ENCODE measurements at regions not wholly inside any gene's neighbourhood (a gene's known extent, or its start where the extent isn't known, plus 50 kb on each side); places are given as distances from the start of the nearest gene placed in this dataset.

GRCh38 chr5:61816585-61817450 is 484.8 kb downstream of the ZSWIM6 start:
- H3K36me3 ChIP-seq (ENCODE audit: control insufficient read depth, insufficient read depth, low read length), result no peaks in the 10 kb centered on the region
- no peak for DNase-seq
- H3K4me3 ChIP-seq (ENCODE audit: low read length), result no peak overlapping the region
- no peak overlapping the region for H3K27ac ChIP-seq (ENCODE audit: low read length)
- peaks cover 2% of the 10 kb centered on the region for H3K27me3 ChIP-seq (ENCODE audit: control insufficient read depth, insufficient read depth, low read length)
- 53% methylated on average over 4 of the region's 11 CpGs for WGBS (ENCODE audit: insufficient coverage)
- no peaks in the 10 kb centered on the region for H3K4me1 ChIP-seq (ENCODE audit: control insufficient read depth, insufficient read depth, low read length)
- no peaks in the 10 kb centered on the region for H3K9me3 ChIP-seq (replicated peaks; ENCODE audit: control insufficient read depth, low read depth, low read length)

- Histone ChIP-seq H3K4me1 (ENCODE audit: control insufficient read depth, insufficient read depth, low read length) (no peaks in the 10 kb centered on the region), H3K9me3 (replicated peaks; ENCODE audit: control insufficient read depth, low read depth, low read length) (no peaks in the 10 kb centered on the region), H3K36me3 (ENCODE audit: control insufficient read depth, insufficient read depth, low read length) (no peaks in the 10 kb centered on the region), H3K27me3 (ENCODE audit: control insufficient read depth, insufficient read depth, low read length) (peaks cover 2% of the 10 kb centered on the region), H3K4me3 (ENCODE audit: low read length) (no peak overlapping the region), H3K27ac (ENCODE audit: low read length) (no peak overlapping the region)
- WGBS (ENCODE audit: insufficient coverage), result no CpG with 5 or more reads among the region's 7 CpGs
- DNase-seq, result peak; percentile 74
Observed at GRCh38 chr5:61817472-61818326, 485.6 kb downstream of the ZSWIM6 start.

- Histone ChIP-seq H3K9me3 (replicated peaks; ENCODE audit: control insufficient read depth, low read depth, low read length) (no peaks in the 10 kb centered on the region), H3K36me3 (ENCODE audit: control insufficient read depth, insufficient read depth, low read length) (no peaks in the 10 kb centered on the region), H3K4me1 (ENCODE audit: control insufficient read depth, insufficient read depth, low read length) (peaks cover 9% of the 10 kb centered on the region), H3K4me3 (ENCODE audit: low read length) (no peak overlapping the region), H3K27ac (ENCODE audit: low read length) (no peak overlapping the region), H3K27me3 (ENCODE audit: control insufficient read depth, insufficient read depth, low read length) (no peaks in the 10 kb centered on the region)
- 31% methylated on average over 3 of the region's 4 CpGs for WGBS (ENCODE audit: insufficient coverage)
- peak; percentile 10 for DNase-seq
Observed at GRCh38 chr5:61820836-61821235, 485.2 kb upstream of the KIF2A start.

- WGBS (ENCODE audit: insufficient coverage), result no CpG with 5 or more reads among the region's 2 CpGs
- no peaks in the 10 kb centered on the region for H3K9me3 ChIP-seq (replicated peaks; ENCODE audit: control insufficient read depth, low read depth, low read length)
- H3K27me3 ChIP-seq (ENCODE audit: control insufficient read depth, insufficient read depth, low read length), result no peaks in the 10 kb centered on the region
- no peak overlapping the region for H3K4me3 ChIP-seq (ENCODE audit: low read length)
- H3K4me1 ChIP-seq (ENCODE audit: control insufficient read depth, insufficient read depth, low read length), result peaks cover 9% of the 10 kb centered on the region
- no peaks in the 10 kb centered on the region for H3K36me3 ChIP-seq (ENCODE audit: control insufficient read depth, insufficient read depth, low read length)
- no peak overlapping the region for H3K27ac ChIP-seq (ENCODE audit: low read length)
- no peak for DNase-seq
Observed at GRCh38 chr5:61821561-61821960, 484.4 kb upstream of the KIF2A start.

- H3K4me1 ChIP-seq (ENCODE audit: control insufficient read depth, insufficient read depth, low read length), result peaks cover 9% of the 10 kb centered on the region
- WGBS (ENCODE audit: insufficient coverage), result no CpG with 5 or more reads among the region's 5 CpGs
- no peaks in the 10 kb centered on the region for H3K27me3 ChIP-seq (ENCODE audit: control insufficient read depth, insufficient read depth, low read length)
- no peak overlapping the region for H3K4me3 ChIP-seq (ENCODE audit: low read length)
- H3K36me3 ChIP-seq (ENCODE audit: control insufficient read depth, insufficient read depth, low read length), result no peaks in the 10 kb centered on the region
- no peak overlapping the region for H3K27ac ChIP-seq (ENCODE audit: low read length)
- no peak for DNase-seq
- H3K9me3 ChIP-seq (replicated peaks; ENCODE audit: control insufficient read depth, low read depth, low read length), result no peaks in the 10 kb centered on the region
Observed at GRCh38 chr5:61822584-61822983, 483.4 kb upstream of the KIF2A start.

- no peaks in the 10 kb centered on the region for H3K9me3 ChIP-seq (replicated peaks; ENCODE audit: control insufficient read depth, low read depth, low read length)
- WGBS (ENCODE audit: insufficient coverage), result 59% methylated on average over 10 of the region's 10 CpGs
- H3K27ac ChIP-seq (ENCODE audit: low read length), result no peak overlapping the region
- H3K4me3 ChIP-seq (ENCODE audit: low read length), result no peak overlapping the region
- H3K27me3 ChIP-seq (ENCODE audit: control insufficient read depth, insufficient read depth, low read length), result no peaks in the 10 kb centered on the region
- DNase-seq, result no peak
- peaks cover 9% of the 10 kb centered on the region for H3K4me1 ChIP-seq (ENCODE audit: control insufficient read depth, insufficient read depth, low read length)
- no peaks in the 10 kb centered on the region for H3K36me3 ChIP-seq (ENCODE audit: control insufficient read depth, insufficient read depth, low read length)
Observed at GRCh38 chr5:61823065-61823464, 482.9 kb upstream of the KIF2A start.

- Histone ChIP-seq H3K27ac (ENCODE audit: low read length) (no peak overlapping the region), H3K36me3 (ENCODE audit: control insufficient read depth, insufficient read depth, low read length) (no peaks in the 10 kb centered on the region), H3K4me1 (ENCODE audit: control insufficient read depth, insufficient read depth, low read length) (peaks cover 9% of the 10 kb centered on the region), H3K9me3 (replicated peaks; ENCODE audit: control insufficient read depth, low read depth, low read length) (no peaks in the 10 kb centered on the region), H3K27me3 (ENCODE audit: control insufficient read depth, insufficient read depth, low read length) (no peaks in the 10 kb centered on the region), H3K4me3 (ENCODE audit: low read length) (no peak overlapping the region)
- no CpG with 5 or more reads among the region's 2 CpGs for WGBS (ENCODE audit: insufficient coverage)
- peak; percentile 38 for DNase-seq
Observed at GRCh38 chr5:61823781-61824180, 482.2 kb upstream of the KIF2A start.

- DNase-seq, result no peak
- H3K36me3 ChIP-seq (ENCODE audit: control insufficient read depth, insufficient read depth, low read length), result no peaks in the 10 kb centered on the region
- H3K27me3 ChIP-seq (ENCODE audit: control insufficient read depth, insufficient read depth, low read length), result no peaks in the 10 kb centered on the region
- no peak overlapping the region for H3K4me3 ChIP-seq (ENCODE audit: low read length)
- H3K9me3 ChIP-seq (replicated peaks; ENCODE audit: control insufficient read depth, low read depth, low read length), result no peaks in the 10 kb centered on the region
- no peak overlapping the region for H3K27ac ChIP-seq (ENCODE audit: low read length)
- H3K4me1 ChIP-seq (ENCODE audit: control insufficient read depth, insufficient read depth, low read length), result peaks cover 9% of the 10 kb centered on the region
- 72% methylated on average over 3 of the region's 4 CpGs for WGBS (ENCODE audit: insufficient coverage)
Observed at GRCh38 chr5:61824396-61824795, 481.6 kb upstream of the KIF2A start.

GRCh38 chr5:61827445-61827975 is 478.5 kb upstream of the KIF2A start:
- DNase-seq, result no peak
- no peak overlapping the region for H3K4me3 ChIP-seq (ENCODE audit: low read length)
- 100% methylated on average over 2 of the region's 2 CpGs for WGBS (ENCODE audit: insufficient coverage)
- no peaks in the 10 kb centered on the region for H3K27me3 ChIP-seq (ENCODE audit: control insufficient read depth, insufficient read depth, low read length)
- no peaks in the 10 kb centered on the region for H3K36me3 ChIP-seq (ENCODE audit: control insufficient read depth, insufficient read depth, low read length)
- H3K27ac ChIP-seq (ENCODE audit: low read length), result no peak overlapping the region
- H3K9me3 ChIP-seq (replicated peaks; ENCODE audit: control insufficient read depth, low read depth, low read length), result no peaks in the 10 kb centered on the region
- peaks cover 9% of the 10 kb centered on the region for H3K4me1 ChIP-seq (ENCODE audit: control insufficient read depth, insufficient read depth, low read length)

- 93% methylated on average over 1 of the region's 3 CpGs for WGBS (ENCODE audit: insufficient coverage)
- H3K4me1 ChIP-seq (ENCODE audit: control insufficient read depth, insufficient read depth, low read length), result peaks cover 1% of the 10 kb centered on the region
- H3K27me3 ChIP-seq (ENCODE audit: control insufficient read depth, insufficient read depth, low read length), result no peaks in the 10 kb centered on the region
- no peak overlapping the region for H3K4me3 ChIP-seq (ENCODE audit: low read length)
- no peaks in the 10 kb centered on the region for H3K36me3 ChIP-seq (ENCODE audit: control insufficient read depth, insufficient read depth, low read length)
- no peak for DNase-seq
- no peaks in the 10 kb centered on the region for H3K9me3 ChIP-seq (replicated peaks; ENCODE audit: control insufficient read depth, low read depth, low read length)
- H3K27ac ChIP-seq (ENCODE audit: low read length), result no peak overlapping the region
Observed at GRCh38 chr5:61828856-61829255, 477.1 kb upstream of the KIF2A start.
